C4-2B (cell line): ENCODE measurements at regions not wholly inside any gene's neighbourhood (a gene's known extent, or its start where the extent isn't known, plus 50 kb on each side); places are given as distances from the start of the nearest gene placed in this dataset.
A peak's percentile ranks its signal among the peaks of the same experiment; 100 is the strongest.

Experiments
- H3K27ac ChIP-seq: fragments of 450-650 bp; 2 replicates; pipeline ENCODE4 v1.5.1; 2017
- CTCF ChIP-seq: fragments of 450-650 bp; conservative IDR thresholded peaks from 2 replicates; pipeline ENCODE4 v1.5.1; 2017; ENCODE audit warnings: mild to moderate bottlenecking
- ZFX ChIP-seq: fragments of 450-650 bp; IDR thresholded peaks from 2 replicates; pipeline ENCODE4 v1.6.1; 2017

GRCh38 chr2:220096406-220096805 is 469.0 kb downstream of the SLC4A3 start:
- H3K27ac ChIP-seq, result no peak overlapping the region
- TF ChIP-seq ZFX (no peak), CTCF (no peak)

GRCh38 chr2:220101980-220102379 is 474.6 kb downstream of the SLC4A3 start:
- H3K27ac ChIP-seq, result no peak overlapping the region
- TF ChIP-seq CTCF (no peak), ZFX (no peak)

- H3K27ac ChIP-seq, result no peak overlapping the region
- TF ChIP-seq ZFX (no peak), CTCF (no peak)
Observed at GRCh38 chr2:220103596-220103995, 476.2 kb downstream of the SLC4A3 start.

- 0 out of 2 replicates have a peak, but pooled peaks have one; percentile 17 for TF ChIP-seq CTCF
- no peak for TF ChIP-seq ZFX
- H3K27ac ChIP-seq, result no peak overlapping the region
Observed at GRCh38 chr2:220104871-220105351, 477.5 kb downstream of the SLC4A3 start.

- no peak for TF ChIP-seq ZFX
- no peak for TF ChIP-seq CTCF
Observed at GRCh38 chr2:220106065-220106464, 478.6 kb downstream of the SLC4A3 start.

GRCh38 chr2:220107380-220107791 is 480.0 kb downstream of the SLC4A3 start:
- TF ChIP-seq ZFX (no peak), CTCF (no peak)

More at GRCh38 chr2:220106065-220106464, 478.6 kb downstream of the SLC4A3 start:
- H3K27ac ChIP-seq, result no peak overlapping the region

GRCh38 chr2:220114443-220114842 is 487.0 kb downstream of the SLC4A3 start:
- H3K27ac ChIP-seq, result no peak overlapping the region
- TF ChIP-seq CTCF, result no peak
- no peak for TF ChIP-seq ZFX

More at GRCh38 chr2:220107380-220107791, 480.0 kb downstream of the SLC4A3 start:
- no peak overlapping the region for H3K27ac ChIP-seq
